GM21390 (cell line): ENCODE measurements at regions not wholly inside any gene's neighbourhood (a gene's known extent, or its start where the extent isn't known, plus 50 kb on each side); places are given as distances from the start of the nearest gene placed in this dataset.

ENCODE experiments used
- ATAC-seq: cut with Tn5 transposase; IDR thresholded peaks from one replicate; pipeline ENCODE4 v1.9.1; 2021; ENCODE audit not compliant: unreplicated experiment

GRCh38 chr2:19559596-19560240 is 201.3 kb upstream of the OSR1 start:
- ATAC-seq, result no peak

GRCh38 chr2:19556648-19557047 is 198.2 kb upstream of the OSR1 start:
- ATAC-seq, result no peak

GRCh38 chr2:19554520-19554919 is 196.1 kb upstream of the OSR1 start:
- ATAC-seq, result peak; percentile 74

GRCh38 chr2:19552270-19552669 is 193.8 kb upstream of the OSR1 start:
- ATAC-seq, result no peak

GRCh38 chr2:19550750-19551149 is 192.3 kb upstream of the OSR1 start:
- ATAC-seq, result no peak

- ATAC-seq, result no peak
Observed at GRCh38 chr2:19549821-19550220, 191.4 kb upstream of the OSR1 start.

GRCh38 chr2:19548116-19548515 is 189.7 kb upstream of the OSR1 start:
- no peak for ATAC-seq

- ATAC-seq, result no peak
Observed at GRCh38 chr2:19547321-19547720, 188.9 kb upstream of the OSR1 start.

GRCh38 chr2:19545507-19545906 is 187.1 kb upstream of the OSR1 start:
- ATAC-seq, result no peak

GRCh38 chr2:19543663-19544383 is 185.4 kb upstream of the OSR1 start:
- ATAC-seq, result no peak

GRCh38 chr2:19542796-19543662 is 184.6 kb upstream of the OSR1 start:
- ATAC-seq, result no peak

GRCh38 chr2:19541884-19542283 is 183.5 kb upstream of the OSR1 start:
- no peak for ATAC-seq

GRCh38 chr2:19540739-19541525 is 182.5 kb upstream of the OSR1 start:
- ATAC-seq, result no peak

- no peak for ATAC-seq
Observed at GRCh38 chr2:19538411-19538963, 180.1 kb upstream of the OSR1 start.

GRCh38 chr2:19536136-19536535 is 177.7 kb upstream of the OSR1 start:
- no peak for ATAC-seq

- no peak for ATAC-seq
Observed at GRCh38 chr2:19532547-19533196, 174.2 kb upstream of the OSR1 start.

GRCh38 chr2:19529677-19530076 is 171.3 kb upstream of the OSR1 start:
- no peak for ATAC-seq

GRCh38 chr2:19527771-19528170 is 169.3 kb upstream of the OSR1 start:
- no peak for ATAC-seq

GRCh38 chr2:19525313-19525712 is 166.9 kb upstream of the OSR1 start:
- ATAC-seq, result no peak

GRCh38 chr2:19519045-19519444 is 160.6 kb upstream of the OSR1 start:
- no peak for ATAC-seq
